IPS DF 19.7 (cell line): ENCODE measurements at regions not wholly inside any gene's neighbourhood (a gene's known extent, or its start where the extent isn't known, plus 50 kb on each side); places are given as distances from the start of the nearest gene placed in this dataset.

ENCODE experiments used
- DNase-seq: peaks from one replicate; pipeline ENCODE4 v3.0.0-alpha.2; 2013; ENCODE audit warnings: low read depth, low spot score

DNA sequence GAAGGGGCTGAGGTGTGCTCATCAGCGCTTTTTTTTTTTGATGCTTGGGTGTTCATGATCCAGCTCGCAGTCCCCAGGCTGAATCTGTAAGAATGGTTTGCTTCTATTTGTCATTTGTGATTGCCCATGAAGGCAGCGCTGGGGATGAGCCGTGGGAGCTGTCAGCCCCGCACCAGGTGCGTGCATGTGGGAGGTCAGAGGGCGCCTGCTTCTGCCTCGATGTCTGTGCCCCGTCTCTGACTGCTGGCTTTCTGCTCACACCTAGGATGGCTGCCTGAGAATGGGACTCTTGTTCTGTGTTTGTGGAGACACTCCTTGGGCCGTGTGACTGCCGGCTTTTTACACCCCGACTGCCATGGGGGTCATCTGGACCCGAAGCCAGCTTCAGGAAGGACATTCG lies 141.2 kb upstream of the RTL1 start:
- no peak for DNase-seq

DNA sequence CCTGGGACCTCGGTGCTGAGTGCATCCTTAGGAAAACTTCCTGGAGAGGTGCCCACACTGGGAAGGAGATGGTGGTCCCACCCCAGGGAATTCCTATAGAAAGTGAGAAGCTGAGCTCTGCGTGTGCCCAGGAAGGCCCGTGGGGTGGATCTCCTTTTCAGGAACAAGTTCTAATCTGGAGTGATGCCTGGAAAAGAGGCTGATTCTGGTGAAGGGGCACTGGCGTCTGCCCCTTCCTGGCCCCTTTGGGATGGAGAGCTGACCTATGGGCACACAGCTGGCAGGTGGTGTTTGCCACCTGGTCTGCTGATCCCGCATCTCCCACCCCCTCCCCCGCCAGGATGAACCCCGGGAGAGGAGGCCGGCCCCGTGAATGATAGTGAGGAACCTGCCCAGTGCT lies 142.0 kb upstream of the RTL1 start:
- no peak for DNase-seq

DNA sequence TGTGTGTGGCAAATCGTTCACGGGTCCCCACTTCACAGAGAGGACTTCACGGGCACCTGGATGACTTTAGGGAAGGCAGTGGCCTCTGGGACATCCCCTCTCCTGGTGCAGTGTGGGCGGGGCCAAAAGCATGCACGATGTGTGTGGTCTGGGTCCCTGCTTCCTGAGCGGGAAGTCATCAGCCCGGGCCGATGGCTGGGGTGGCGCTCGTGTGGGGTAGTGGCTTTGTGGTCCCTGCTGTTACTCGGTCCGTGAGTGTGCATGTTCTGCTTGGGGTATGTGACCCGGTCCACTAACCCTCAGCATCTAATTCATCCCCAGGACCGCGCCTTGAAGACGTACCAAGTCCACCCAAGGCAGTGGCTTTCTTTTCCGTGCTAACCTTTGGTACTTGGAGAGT lies 142.5 kb upstream of the RTL1 start:
- no peak for DNase-seq

DNA sequence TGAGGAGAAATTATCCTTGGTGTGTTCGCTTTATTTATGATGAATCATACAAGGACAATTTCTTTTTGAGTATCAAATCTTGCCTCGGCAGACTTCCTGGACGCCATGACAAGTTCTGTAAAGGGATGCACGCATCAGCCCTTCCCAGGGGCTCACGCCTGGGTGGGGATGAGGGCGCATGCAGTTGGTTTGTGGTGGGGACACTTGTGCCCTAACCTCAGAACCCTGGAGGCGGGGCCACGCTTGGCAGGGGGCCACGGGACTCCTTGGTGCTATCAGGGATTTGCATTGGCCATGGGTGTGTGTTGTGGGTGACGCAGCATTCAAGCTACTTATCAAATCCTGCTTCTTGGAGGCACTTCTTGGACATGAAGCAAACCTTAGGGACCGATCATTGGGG lies 143.8 kb upstream of the RTL1 start:
- DNase-seq: no peak

DNA sequence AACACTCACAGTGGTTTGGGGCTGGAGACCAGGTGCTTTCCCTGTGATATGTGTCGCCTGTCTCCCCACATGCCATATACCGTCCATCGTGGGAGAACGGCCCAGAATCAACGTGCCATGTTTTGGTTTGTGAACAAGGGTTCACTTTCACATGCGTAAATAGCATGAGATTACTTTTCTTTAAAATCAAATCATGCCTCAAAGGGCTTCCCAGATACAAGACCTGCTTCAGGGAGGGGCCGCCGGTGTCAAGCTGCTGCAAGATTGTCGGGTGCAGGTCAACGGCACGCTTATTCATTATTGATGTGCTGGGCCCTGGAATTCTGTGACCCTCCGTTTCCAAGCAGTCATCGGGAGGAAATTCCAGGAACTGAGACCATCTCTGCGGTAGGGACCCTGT lies 145.2 kb upstream of the RTL1 start:
- DNase-seq: no peak

DNA sequence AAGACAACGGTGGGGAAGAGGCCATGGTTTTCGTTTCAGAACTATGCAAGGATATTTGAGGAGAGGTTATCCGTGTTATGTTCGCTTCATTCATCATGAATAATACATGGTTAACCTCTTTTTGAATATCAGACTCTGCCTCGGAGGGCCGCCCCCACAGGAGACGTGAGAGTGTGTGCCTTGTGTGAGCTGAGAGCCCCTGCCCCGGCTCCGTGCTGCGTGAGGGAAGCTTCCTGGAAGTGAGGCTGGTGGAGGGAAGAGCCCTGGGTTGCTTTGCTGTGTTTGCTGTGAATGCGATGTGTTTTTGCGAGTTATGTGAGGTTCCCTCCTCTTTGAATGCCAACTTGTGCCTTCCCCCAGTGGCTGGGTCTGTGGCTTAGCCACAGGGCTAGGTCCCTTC lies 146.0 kb upstream of the RTL1 start:
- DNase-seq: no peak

DNA sequence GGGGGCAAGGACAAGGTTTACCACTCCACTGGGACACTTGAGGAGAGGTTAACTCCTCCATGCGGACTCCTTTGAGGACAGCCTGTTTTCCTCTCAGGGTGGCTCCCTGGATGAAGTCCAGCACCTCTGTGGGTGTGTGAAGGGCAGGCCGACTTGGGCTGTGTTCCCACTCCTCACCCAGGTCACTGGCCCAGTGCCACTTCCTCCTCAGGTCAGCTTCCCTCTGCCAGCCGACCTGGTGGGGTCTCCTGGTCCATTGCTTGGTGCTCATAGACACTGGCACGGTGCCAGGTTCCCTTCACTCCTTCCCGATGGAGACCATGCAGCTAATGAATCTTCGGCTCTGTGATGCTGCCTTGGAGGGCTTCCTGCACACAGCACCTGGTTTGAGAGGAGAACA lies 146.4 kb upstream of the RTL1 start:
- no peak for DNase-seq

DNA sequence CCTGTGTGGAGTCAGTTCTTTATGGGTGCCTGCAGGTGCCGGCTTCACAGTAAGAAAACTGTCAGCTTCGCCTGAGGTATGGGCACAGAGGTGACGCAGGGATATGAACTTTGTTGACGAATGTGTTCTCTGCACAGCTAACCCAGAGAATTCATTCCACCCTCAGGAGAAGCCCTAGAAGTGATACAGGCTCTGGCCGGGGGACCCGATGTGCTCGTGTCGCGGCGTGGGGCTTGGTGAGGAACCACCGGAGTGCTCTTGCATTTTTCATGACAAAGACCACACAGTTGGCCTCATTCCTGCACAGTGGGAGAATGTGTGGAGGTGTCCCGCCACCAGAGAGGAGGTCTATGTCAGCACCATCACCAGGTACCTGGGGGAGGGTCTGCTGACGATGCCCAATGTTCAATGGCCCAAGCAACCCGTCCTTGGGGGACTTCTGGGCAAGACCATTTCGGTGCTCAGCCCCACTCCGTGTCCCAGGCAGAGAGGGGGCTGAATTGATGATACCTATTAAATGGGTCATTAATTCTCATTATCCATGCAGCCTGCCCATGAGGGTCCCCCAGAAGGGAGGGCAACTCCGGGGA lies 147.5 kb upstream of the RTL1 start:
- DNase-seq: no peak

DNA sequence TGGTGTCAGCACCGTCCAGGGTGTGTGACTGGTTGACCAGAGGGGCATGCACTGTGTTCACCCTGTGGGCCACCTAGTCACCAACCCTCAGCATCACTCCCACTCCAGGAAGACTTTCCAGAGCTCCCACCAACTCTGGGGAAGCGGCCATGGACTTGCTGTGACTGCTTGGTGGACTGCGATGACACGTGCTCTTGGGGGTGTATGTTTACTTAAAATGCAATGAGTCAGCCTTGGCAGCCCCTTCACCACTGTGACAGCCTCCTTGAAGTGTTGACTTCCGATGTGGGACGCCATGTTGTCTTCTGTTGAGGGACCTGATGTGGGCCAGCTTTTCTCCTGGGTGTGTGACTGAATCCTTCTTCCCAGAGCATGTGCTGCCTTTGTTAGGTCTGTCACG lies 151.1 kb upstream of the RTL1 start:
- DNase-seq: no peak

DNA sequence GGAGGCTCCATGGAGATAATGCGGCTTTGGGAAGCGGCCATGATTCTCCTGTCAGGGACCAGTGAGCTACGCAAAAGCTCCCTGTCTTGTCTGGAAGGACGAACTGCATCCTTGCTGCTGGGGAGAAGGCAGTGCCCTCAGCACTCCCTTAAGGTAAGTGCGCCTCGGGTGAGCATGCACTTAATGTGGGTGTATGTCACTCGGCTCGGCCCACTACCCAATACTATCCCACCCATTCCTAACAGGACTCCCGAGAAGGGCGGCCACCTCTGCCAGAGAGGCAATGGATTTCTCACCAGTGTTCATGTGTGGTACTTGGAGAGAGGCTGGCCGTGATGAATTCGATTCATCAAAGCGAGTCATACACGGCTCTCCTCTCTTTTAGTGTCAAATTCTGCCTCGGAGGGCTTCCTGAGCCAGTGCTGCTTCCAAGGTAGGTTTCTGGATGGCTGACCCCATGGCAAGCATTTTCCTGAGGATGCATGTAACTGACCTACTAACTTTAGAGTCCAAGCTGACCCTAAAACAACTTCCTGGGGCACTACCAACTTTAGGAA lies 151.7 kb upstream of the RTL1 start:
- DNase-seq: no peak

DNA sequence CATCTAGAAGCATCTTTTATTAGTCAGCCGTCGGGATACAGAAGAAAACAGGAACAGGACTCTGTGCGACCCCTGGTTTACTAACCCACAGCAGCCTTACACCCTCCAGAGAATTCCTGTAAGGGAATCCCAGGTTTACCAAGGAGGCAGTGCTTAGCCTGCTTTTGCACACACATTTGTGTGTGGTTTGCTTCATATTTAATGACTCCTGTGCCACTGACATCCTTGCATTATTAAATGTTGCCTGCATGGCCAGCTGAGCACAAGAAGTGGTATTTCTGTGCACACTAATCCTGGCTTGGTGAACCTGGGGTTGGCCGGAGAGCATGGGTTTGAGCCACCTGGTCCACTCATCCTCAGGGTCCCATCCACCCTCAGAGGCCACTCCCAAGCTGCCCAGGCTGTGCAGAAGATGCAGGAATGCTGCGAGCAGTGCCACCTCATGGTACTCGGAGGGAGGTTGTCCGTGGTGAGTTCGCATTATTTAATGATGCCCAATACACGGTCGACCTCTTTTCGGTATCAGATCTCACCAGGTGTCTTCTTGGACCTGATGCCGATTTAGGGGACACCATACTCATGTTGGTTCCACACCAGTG lies 152.4 kb upstream of the RTL1 start:
- no peak for DNase-seq

DNA sequence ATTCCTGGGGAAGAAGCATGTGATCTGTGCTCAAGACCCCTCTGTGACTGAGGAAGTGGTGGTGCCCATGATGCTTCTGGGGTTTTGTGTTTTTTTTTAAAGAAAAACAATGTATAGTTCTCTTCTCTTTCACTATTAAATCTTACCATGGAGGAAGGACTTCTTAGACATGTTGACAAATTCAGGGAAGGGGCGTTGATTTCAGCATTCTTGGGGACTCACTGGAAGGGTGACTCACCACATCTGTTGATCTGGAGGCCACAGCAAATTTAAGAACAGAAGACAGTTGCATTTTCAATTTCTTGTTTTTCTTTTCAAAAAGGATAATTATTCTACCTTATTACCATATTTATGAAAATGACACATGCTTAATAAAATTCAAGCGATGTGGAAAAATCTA lies 152.9 kb upstream of the RTL1 start:
- no peak for DNase-seq

DNA sequence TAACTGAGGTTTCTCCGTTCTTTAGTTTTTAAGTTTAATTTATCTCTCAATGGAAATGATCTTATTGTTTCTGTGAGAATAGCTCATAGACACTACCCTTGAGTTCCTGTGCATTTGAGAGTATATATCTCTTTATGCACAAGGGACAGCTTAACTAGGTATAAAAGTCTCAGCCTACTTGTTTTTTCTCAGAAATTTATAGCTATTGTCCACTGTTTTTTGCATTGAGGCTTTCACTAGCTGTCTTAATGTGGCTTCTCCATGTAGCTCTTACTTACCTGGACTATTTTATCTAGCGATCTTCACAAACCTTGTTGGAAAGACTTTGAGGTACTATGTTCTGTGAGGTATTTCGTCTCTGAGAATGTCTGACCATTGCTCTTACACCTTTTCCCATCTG lies 153.9 kb upstream of the RTL1 start:
- no peak for DNase-seq

DNA sequence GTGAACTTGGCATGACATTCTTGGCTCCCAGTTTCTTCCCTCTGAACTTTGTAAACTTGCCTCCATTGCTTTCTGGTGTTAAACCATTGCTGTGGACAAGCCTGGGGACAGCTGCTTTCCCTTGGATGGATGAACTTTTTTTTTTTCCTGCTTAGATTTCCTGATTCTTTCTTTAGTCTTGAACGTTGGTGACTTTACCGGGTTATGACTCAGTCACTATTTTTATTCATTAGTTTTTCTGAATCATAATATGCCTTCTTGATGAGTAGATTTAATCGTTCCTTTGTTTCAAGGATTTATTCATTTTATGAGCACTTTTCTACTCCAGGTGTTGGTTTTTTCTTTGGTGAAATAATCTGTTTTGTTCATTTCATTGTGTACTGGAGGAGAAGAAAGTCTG lies 155.0 kb upstream of the RTL1 start:
- no peak for DNase-seq

DNA sequence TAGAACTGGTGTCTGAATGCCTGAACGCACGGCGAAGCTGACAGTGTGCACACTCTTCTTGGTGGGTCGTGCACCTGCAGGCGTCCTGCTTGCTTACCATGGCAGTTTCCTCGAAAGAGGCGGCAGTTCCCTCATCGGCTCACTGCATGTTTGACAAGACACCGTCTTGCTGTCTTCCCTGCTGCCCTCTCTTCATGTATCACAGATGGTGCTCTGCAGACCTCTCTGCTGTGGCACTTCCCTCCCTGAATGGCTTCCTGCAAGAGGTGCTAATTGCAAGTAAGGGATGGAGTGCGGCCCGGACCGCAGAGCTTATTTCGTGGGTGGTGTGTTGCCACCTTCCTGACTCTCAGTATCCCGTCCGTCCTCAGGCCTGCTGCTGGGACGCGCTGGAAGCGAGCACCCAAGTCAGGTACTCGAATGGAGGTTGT lies 156.7 kb upstream of the RTL1 start:
- no peak for DNase-seq

DNA sequence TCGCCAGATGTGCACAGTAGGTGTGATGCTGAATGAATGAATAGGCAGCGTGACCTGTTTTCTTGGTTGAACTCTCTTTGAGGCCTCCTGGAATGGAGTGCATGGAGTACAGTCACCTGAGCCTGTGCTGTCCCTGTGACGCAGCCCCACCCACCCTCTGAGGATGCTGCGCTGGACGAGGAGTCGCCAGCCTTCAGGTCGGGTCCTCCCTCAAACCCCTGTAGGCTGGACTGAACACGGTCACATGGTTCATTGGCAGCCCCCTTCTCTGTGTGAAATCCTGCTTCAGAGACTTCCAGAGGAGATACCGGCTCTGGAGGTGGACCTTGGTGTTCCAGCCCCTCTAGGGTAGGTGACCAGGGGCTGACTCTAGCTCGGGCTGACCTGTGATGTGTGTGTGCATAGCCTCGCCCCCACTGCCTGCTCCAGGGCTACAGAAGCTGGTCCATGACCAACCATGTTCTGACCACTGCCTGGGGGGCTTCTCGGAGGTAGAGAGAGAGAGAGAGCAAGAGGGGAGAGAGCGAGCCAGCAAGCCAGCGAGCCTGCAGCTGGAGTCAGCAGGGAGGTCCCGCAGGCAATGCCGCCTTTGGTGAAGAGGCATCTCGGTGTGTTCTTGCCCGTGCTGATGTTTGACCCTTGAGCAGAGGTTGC lies 158.0 kb upstream of the RTL1 start:
- DNase-seq: no peak

DNA sequence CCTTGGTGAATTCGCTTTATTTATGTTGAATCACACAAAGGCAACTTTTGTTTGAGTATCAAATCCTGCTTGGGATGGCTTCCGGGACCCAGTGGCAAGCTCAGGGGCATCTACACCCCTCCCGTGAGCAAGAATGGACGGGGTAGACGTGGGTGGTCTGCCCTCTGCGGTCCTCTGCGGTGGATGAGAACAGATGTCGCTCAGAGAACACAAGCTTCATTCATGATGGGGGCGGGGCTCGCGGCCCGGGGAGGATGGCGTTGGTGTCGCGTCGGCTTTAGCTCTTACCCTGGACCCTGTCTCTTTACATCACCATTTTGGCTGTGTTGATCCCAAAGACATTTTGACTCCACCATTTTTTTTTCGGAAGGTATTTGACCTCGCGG lies 158.5 kb upstream of the RTL1 start:
- DNase-seq: no peak

DNA sequence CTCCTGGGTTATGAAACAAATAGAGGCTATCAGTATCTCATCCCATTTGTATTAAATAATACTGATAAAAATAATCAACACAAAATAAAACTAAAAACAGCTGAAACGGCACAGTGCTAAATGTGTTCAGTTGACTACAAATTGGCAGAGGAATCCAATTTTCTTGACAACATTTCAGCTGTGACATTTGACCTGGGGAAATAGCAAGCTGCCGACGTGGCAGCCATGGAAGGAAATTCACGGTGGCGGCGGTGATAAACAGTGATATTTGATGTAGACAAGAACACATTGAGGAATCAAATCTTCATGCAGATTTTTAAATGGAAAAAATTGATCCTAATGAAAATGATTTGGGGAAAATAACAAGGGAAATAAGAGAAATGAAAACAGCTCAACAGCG lies 159.1 kb upstream of the RTL1 start:
- DNase-seq: no peak

DNA sequence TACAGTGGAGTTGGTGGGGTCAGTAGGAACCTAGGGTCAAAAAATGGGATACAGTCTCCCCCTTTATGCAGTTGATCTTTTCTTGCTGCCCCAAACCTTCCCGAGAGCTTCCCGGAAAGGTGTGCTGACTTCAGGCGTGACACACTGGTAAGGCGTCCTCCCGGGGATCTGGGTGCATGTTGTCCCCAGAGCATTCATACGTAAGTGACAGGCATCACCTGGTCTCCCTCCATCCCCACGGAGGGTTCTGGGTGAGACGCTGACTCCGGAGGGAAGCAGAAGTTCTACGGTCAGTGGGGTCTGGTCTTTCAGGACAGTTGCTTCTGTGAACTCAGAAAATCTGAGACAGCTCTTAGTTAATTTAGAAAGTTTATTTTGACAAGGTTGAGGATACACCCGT lies 159.6 kb upstream of the RTL1 start:
- no peak for DNase-seq

DNA sequence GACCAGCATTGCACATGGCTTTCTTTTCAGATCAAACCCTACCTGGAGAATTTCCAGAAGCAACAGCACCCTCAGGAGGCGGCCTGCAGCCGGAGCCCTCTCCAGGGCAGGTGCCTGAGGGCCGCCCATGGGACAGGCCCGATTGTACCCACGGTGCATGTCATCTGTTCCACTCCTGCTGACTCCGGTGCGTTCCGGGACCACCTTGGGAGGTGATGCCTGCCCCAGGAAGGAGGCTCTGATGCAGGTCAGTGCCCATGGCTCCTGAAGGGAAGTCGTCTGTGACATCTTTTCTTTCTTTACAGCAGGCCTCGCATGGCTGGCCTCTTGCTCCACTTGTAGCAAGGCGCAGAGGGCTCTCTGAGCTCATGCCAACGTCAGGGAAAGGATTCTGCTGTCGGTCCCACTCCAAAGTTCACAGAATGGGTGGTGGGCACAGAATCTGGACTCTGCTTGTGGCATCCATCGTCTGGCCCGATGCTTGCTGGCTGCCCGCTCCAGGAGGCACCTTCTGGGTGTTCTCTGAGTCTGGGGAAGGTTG lies 160.7 kb upstream of the RTL1 start:
- no peak for DNase-seq

DNA sequence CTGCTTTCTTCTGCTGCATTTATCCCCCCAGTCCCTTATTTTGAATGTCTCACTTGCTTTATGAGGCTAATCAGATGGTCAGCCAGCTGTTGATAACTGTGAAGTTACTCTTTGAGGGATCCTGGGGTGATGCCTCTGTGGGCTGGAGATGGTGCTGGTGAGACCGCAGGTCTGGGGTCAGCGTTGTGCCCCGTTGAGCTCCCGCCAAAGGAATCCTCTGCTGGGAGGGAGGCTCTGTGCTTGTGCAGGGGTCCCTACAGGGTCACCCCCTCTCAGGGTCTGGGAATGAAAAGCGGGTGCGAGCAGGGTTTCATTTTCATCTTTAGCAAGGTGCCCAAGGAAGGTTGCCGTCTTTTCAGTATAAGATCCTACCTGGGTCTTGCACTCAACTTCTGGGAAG lies 161.2 kb upstream of the RTL1 start:
- no peak for DNase-seq

DNA sequence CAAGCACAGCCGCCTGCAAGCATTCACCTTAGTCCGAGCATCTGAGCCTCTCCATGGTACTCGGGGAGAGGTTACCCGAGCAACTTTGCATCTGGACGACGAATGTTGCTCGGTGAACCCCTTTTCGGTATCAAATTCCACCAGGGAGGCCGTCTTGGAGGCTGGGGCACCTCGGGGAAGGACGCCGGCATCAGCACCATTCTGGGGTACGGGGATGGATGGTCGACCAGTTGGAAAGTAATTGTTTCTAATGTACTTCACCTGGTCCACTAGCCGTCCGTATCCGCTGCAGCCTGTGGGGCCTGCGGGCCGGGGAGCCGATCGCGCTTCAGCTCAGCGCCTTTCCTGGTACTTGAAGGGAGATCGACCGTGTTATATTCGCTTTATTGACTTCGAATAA lies 161.7 kb upstream of the RTL1 start:
- DNase-seq: no peak
